Liver (tissue), 3 donors: ENCODE measurements at regions not wholly inside any gene's neighbourhood (a gene's known extent, or its start where the extent isn't known, plus 50 kb on each side); places are given as distances from the start of the nearest gene placed in this dataset.

Source experiments
- ATF3 ChIP-seq: IDR thresholded peaks from 2 replicates; pipeline ENCODE4 v1.6.1; 2016; ENCODE audit warnings: antibody characterized with exemption
- CTCF ChIP-seq: fragments of 150-350 bp; IDR thresholded peaks from 2 replicates; pipeline ENCODE4 v1.5.1; 2017; ENCODE audit warnings: improper control_type of control experiment, low read depth, low read length; ENCODE audit not compliant: missing input control
- EGR1 ChIP-seq, 2 donors: IDR thresholded peaks; 2 replicates each; pipeline ENCODE4 v1.6.1; 2016 to 2018; ENCODE audit warnings: antibody characterized with exemption in 2 of 2, low read depth in 2 of 2
- HNF4G ChIP-seq: IDR thresholded peaks from 2 replicates; pipeline ENCODE4 v1.6.1; 2016; ENCODE audit warnings: antibody characterized with exemption
- JUND ChIP-seq, 2 donors: IDR thresholded peaks; 2 replicates each; pipeline ENCODE4 v1.6.1; 2016; ENCODE audit warnings: antibody characterized with exemption in 2 of 2
- RAD21 ChIP-seq, 2 donors: IDR thresholded peaks; 2 replicates each; pipeline ENCODE4 v1.6.1; 2016; ENCODE audit warnings: antibody characterized with exemption in 2 of 2, mild to moderate bottlenecking in 2 of 2
- TAF1 ChIP-seq: conservative IDR thresholded peaks from 2 replicates; pipeline ENCODE4 v1.6.1; 2016; ENCODE audit warnings: antibody characterized with exemption, mild to moderate bottlenecking
- TF ChIP-seq, protein P1 (sequence below): IDR thresholded peaks from 2 replicates; pipeline ENCODE4 v1.6.1; 2016; ENCODE audit warnings: antibody characterized with exemption
- TF ChIP-seq, protein P2 (sequence below): IDR thresholded peaks from 2 replicates; pipeline ENCODE4 v1.6.1; 2016; ENCODE audit warnings: antibody characterized with exemption, mild to moderate bottlenecking
- donor health status: healthy.
- donor health status: healthy.

DNA sequence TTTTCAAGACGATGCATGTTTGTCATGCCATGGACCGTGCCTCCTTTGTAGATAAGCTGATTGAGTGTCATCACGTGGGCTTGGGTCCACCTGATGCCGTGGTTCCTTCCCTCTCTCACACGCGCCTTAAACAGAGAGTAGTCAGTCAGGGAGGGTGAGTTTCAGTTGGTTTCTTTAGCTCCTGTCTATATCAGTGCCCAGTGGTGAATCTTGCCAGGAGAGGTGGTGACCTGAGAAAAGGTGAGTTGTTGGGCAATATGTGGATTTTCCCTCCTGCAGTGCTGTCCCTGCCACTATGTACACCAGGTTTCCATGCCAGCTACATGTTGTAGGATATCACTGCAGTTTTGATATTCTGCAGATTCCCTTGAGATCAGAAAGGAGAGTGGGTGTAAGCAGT, 129.7 kb downstream of the LAT start:
- TF ChIP-seq CTCF (no peak), HNF4G (no peak), TAF1 (no peak), JUND (IDR thresholded peaks at IDR 0.05) (peak in 1 of 2 donors; percentile 71), EGR1 (IDR thresholded peaks at IDR 0.05; ENCODE audit: low read depth in 2 of 2) (peak in 1 of 2 donors; percentile 60), ATF3 (no peak), RAD21 (IDR thresholded peaks at IDR 0.05) (peak; percentile 45 to 60)
- TF ChIP-seq, protein P1, sequence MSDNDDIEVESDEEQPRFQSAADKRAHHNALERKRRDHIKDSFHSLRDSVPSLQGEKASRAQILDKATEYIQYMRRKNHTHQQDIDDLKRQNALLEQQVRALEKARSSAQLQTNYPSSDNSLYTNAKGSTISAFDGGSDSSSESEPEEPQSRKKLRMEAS, result peak; percentile 88
- TF ChIP-seq, protein P2, sequence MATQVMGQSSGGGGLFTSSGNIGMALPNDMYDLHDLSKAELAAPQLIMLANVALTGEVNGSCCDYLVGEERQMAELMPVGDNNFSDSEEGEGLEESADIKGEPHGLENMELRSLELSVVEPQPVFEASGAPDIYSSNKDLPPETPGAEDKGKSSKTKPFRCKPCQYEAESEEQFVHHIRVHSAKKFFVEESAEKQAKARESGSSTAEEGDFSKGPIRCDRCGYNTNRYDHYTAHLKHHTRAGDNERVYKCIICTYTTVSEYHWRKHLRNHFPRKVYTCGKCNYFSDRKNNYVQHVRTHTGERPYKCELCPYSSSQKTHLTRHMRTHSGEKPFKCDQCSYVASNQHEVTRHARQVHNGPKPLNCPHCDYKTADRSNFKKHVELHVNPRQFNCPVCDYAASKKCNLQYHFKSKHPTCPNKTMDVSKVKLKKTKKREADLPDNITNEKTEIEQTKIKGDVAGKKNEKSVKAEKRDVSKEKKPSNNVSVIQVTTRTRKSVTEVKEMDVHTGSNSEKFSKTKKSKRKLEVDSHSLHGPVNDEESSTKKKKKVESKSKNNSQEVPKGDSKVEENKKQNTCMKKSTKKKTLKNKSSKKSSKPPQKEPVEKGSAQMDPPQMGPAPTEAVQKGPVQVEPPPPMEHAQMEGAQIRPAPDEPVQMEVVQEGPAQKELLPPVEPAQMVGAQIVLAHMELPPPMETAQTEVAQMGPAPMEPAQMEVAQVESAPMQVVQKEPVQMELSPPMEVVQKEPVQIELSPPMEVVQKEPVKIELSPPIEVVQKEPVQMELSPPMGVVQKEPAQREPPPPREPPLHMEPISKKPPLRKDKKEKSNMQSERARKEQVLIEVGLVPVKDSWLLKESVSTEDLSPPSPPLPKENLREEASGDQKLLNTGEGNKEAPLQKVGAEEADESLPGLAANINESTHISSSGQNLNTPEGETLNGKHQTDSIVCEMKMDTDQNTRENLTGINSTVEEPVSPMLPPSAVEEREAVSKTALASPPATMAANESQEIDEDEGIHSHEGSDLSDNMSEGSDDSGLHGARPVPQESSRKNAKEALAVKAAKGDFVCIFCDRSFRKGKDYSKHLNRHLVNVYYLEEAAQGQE, result peak; percentile 75
